Lower leg skin (tissue), 4 donors: ENCODE measurements at regions not wholly inside any gene's neighbourhood (a gene's known extent, or its start where the extent isn't known, plus 50 kb on each side); places are given as distances from the start of the nearest gene placed in this dataset.

Source experiments
- DNase-seq, 2 donors: peaks; one replicate each; pipeline ENCODE4 v3.0.0-alpha.2; 2019; ENCODE audit warnings: low spot score in 2 of 2
- H3K4me3 ChIP-seq: fragments of 200-600 bp; sonication (generic); 2 replicates; pipeline ENCODE4 v1.5.1; 2017; ENCODE audit warnings: mild to moderate bottlenecking, low read depth; ENCODE audit not compliant: poor library complexity, severe bottlenecking
- POLR2A ChIP-seq, 2 donors: fragments of 450-650 bp; IDR thresholded peaks; one replicate each; pipeline ENCODE4 v1.6.1; 2016 to 2017; ENCODE audit warnings: antibody characterized with exemption in 2 of 2, mild to moderate bottlenecking in 1 of 2, moderate library complexity in 1 of 2
- WGBS, 2 donors: methylation state at CpG; one replicate each; pipeline ENCODE4 v1.1.5; 2018; 5-methylcytosine and 5-hydroxymethylcytosine counted together
- intact Hi-C: fragments of 100-400 bp; cut with DNase I; formaldehyde crosslinking; loops from one replicate; pipeline ENCODE4 v1.15.0; 2023; ENCODE audit warnings: low total_unique reads
- TF ChIP-seq, protein P1 (sequence below), 3 donors: fragments of 450-650 bp; IDR thresholded peaks; one replicate each; pipeline ENCODE4 v1.5.1; 2016; ENCODE audit warnings: antibody characterized with exemption in 3 of 3, mild to moderate bottlenecking in 3 of 3, moderate library complexity in 2 of 3

DNA sequence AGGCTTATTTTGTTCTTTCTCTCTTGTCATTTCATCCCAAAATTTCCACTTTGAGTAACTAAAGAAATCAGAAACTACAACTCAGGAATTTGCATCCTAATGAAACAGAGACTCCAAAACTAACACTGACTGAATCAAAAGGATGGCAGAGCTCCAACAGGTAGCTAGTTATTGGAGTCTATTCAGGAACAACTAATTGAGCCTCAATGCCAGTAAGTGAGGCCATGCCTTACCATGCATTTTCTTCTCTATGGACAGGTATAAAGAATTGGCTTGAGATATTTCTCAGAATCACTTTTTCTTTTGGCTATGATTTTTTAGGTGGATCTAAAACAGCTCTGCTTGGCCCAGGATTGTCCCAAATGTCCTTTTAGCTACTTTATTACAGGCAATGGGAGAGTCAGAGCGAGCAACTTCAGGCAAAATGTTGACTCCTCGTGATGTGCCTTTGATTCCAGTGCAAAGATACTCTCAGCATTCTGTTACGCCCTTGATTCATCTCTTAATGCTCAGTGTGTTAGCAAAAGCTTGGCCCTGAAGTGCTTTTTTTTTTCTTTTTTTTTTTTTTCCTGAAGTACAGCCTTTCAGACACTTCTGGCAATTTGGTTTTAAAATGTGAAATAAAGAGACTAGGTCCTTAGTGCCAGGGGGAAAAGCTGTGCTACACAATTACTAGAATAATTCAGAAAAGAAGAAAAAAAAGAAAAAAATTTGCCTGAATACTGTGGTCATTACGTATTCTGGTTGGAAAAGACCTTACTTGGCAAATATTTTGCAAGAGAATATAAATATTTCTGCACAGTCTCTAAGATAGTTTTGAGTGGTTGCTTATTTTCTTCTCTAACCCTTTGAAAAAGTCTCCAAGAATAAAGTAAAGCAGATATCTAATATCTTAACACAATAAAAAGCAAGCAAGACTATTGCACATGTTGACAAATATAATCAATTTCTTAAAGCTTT is 423.7 kb downstream of the ANXA1 start:
- no peak for TF ChIP-seq POLR2A (IDR thresholded peaks at IDR 0.05)
- TF ChIP-seq, protein P1, sequence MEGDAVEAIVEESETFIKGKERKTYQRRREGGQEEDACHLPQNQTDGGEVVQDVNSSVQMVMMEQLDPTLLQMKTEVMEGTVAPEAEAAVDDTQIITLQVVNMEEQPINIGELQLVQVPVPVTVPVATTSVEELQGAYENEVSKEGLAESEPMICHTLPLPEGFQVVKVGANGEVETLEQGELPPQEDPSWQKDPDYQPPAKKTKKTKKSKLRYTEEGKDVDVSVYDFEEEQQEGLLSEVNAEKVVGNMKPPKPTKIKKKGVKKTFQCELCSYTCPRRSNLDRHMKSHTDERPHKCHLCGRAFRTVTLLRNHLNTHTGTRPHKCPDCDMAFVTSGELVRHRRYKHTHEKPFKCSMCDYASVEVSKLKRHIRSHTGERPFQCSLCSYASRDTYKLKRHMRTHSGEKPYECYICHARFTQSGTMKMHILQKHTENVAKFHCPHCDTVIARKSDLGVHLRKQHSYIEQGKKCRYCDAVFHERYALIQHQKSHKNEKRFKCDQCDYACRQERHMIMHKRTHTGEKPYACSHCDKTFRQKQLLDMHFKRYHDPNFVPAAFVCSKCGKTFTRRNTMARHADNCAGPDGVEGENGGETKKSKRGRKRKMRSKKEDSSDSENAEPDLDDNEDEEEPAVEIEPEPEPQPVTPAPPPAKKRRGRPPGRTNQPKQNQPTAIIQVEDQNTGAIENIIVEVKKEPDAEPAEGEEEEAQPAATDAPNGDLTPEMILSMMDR (IDR thresholded peaks at IDR 0.05) = no peak

DNA sequence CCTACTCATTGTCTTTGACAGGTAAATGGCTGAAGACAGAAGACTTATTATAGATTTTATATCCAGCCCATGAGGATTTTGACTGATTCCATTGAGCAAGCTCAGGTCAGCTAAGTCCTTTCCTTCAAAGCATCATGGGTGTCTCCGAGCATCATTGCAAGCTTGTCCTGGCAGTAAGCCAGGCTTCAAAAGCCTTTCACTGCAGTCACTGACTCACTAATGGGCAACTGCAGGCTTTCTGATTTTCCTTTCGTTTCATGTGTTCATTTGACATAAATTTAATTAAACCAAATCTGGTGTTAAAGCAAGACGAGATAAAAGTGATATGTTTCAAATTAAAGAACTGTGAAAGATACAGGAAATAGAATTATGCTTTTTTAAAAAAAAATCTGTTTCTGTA is 426.2 kb downstream of the ANXA1 start:
- TF ChIP-seq POLR2A (IDR thresholded peaks at IDR 0.05) = no peak
- TF ChIP-seq, protein P1 (IDR thresholded peaks at IDR 0.05) = no peak

More for the DNA sequence above, 423.7 kb downstream of the ANXA1 start:
- DNase-seq = no peak
- no peak overlapping the region for H3K4me3 ChIP-seq
- intact Hi-C loops = no loop called here
- WGBS, 2 donors = 64 to 67% methylated on average over 4 of the region's 4 CpGs

DNA sequence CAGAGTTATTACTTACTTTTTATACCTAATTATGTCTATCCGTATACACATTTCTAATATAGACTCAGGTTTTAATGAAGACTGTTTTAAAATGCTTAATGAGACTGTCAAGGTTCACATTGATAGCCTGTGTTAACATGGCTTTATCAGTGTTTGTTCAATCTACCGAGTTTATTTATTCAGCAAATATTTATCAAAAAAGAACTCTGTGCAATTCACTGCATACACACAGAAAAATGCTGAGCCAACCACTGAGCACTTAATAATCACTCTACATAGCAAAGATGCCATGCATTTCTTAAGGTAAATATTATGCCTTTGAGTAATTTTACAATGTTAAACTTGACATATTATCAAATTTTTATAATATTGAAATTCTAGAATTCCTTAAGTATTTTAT is 428.2 kb downstream of the ANXA1 start:
- 76 to 80% methylated on average over 2 of the region's 2 CpGs for WGBS, 2 donors
- no peak for TF ChIP-seq POLR2A (IDR thresholded peaks at IDR 0.05)
- TF ChIP-seq, protein P1 (IDR thresholded peaks at IDR 0.05) = no peak
- no peak for DNase-seq
- no peak overlapping the region for H3K4me3 ChIP-seq
- intact Hi-C loops = no loop called here

More for the DNA sequence above, 426.2 kb downstream of the ANXA1 start:
- 27 to 29% methylated on average over 3 of the region's 3 CpGs for WGBS, 2 donors
- H3K4me3 ChIP-seq = no peak overlapping the region
- intact Hi-C loops = no loop called here
- DNase-seq = no peak

DNA sequence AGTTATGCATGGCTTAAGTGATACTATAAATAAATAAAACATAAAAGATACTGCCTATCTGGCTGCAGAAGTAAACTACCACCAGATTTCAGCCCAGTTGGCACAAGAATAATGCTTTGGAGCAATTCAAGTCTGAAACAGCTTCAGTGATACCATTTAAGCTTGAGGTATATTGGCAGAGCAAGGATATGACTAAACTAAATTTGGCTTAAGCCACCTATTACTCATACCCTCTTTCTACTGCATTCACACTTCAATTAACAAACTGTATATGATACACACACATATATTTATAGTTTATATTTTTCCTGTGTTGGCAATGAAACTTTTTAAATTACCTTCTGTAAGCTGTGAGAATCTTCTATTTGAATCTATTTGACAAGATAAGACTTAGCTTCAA is 431.9 kb downstream of the ANXA1 start:
- intact Hi-C loops = no loop called here
- H3K4me3 ChIP-seq = no peak overlapping the region
- TF ChIP-seq POLR2A (IDR thresholded peaks at IDR 0.05) = no peak
- TF ChIP-seq, protein P1 (IDR thresholded peaks at IDR 0.05) = no peak
- no peak for DNase-seq

DNA sequence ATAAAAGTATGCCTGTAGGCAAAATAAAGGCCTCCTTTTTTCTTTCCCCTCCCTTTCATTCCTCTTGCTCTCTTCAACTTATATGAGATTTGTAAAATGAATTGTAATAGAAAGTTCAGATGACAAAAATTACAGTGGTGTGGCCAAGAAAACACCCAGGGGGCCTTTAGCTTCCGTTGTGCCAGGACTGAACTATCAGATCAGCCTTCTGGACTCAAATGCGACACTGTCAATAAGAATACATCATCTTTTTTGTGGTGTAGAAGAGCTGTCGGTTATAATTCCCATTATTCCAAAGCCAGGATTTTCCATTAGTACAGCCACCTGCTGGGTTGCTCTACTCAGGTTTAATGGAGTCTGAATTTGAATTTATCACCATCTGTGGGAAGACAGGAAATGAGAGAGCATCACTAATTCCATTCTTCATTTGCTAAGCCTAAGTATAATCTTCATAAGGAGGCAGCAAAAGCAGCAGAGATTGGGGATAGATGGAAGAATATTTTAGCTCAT is 443.4 kb downstream of the ANXA1 start:
- 34 to 40% methylated on average over 3 of the region's 3 CpGs for WGBS, 2 donors
- no peak for DNase-seq

More for the DNA sequence above, 443.4 kb downstream of the ANXA1 start:
- H3K4me3 ChIP-seq = no peak overlapping the region
- intact Hi-C loops = no loop called here
- no peak for TF ChIP-seq POLR2A (IDR thresholded peaks at IDR 0.05)
- TF ChIP-seq, protein P1 (IDR thresholded peaks at IDR 0.05) = no peak
